MG63 (cell line): ENCODE measurements at regions not wholly inside any gene's neighbourhood (a gene's known extent, or its start where the extent isn't known, plus 50 kb on each side); places are given as distances from the start of the nearest gene placed in this dataset.

Source experiments
- DNase-seq: peaks from one replicate; pipeline ENCODE4 v3.0.0-alpha.2; 2020
- H3K27me3 ChIP-seq: fragments of 250-450 bp; sonication (Bioruptor Pico); 2 replicates; pipeline ENCODE4 v1.5.1; 2020; ENCODE audit warnings: mild to moderate bottlenecking, moderate library complexity
- H3K36me3 ChIP-seq: fragments of 250-450 bp; sonication (Bioruptor Pico); 2 replicates; pipeline ENCODE4 v1.5.1; 2020; ENCODE audit warnings: mild to moderate bottlenecking, moderate library complexity
- H3K4me3 ChIP-seq: fragments of 250-450 bp; sonication (Bioruptor Pico); 2 replicates; pipeline ENCODE4 v1.5.1; 2020; ENCODE audit warnings: mild to moderate bottlenecking, moderate library complexity
- H3K9me3 ChIP-seq: fragments of 250-450 bp; sonication (Bioruptor Pico); 2 replicates; pipeline ENCODE4 v1.5.1; 2020; ENCODE audit warnings: mild to moderate bottlenecking, moderate library complexity

- no peak for DNase-seq
- Histone ChIP-seq H3K27me3 (no peaks in the 10 kb centered on the region), H3K36me3 (no peaks in the 10 kb centered on the region), H3K9me3 (no peaks in the 10 kb centered on the region), H3K4me3 (no peak overlapping the region)
These were observed 976.9 kb upstream of the TENM4 start for GRCh38 chr11:80417681-80418080.

GRCh38 chr11:80415580-80415979 lies 974.8 kb upstream of the TENM4 start:
- no peaks in the 10 kb centered on the region for H3K36me3 ChIP-seq
- H3K4me3 ChIP-seq: no peak overlapping the region
- no peak for DNase-seq
- no peaks in the 10 kb centered on the region for H3K9me3 ChIP-seq
- H3K27me3 ChIP-seq: no peaks in the 10 kb centered on the region

- no peaks in the 10 kb centered on the region for H3K9me3 ChIP-seq
These were observed 973.6 kb upstream of the TENM4 start for GRCh38 chr11:80414181-80415165.

GRCh38 chr11:80412604-80413003 lies 971.8 kb upstream of the TENM4 start:
- no peak for DNase-seq
- H3K36me3 ChIP-seq: no peaks in the 10 kb centered on the region
- H3K4me3 ChIP-seq: no peak overlapping the region
- H3K27me3 ChIP-seq: no peaks in the 10 kb centered on the region
- no peaks in the 10 kb centered on the region for H3K9me3 ChIP-seq

More at GRCh38 chr11:80414181-80415165, 973.6 kb upstream of the TENM4 start:
- no peaks in the 10 kb centered on the region for H3K36me3 ChIP-seq
- H3K27me3 ChIP-seq: no peaks in the 10 kb centered on the region
- no peak overlapping the region for H3K4me3 ChIP-seq
- DNase-seq: no peak

GRCh38 chr11:80393210-80393609 lies 952.4 kb upstream of the TENM4 start:
- H3K36me3 ChIP-seq: no peaks in the 10 kb centered on the region
- H3K9me3 ChIP-seq: no peaks in the 10 kb centered on the region
- no peak overlapping the region for H3K4me3 ChIP-seq
- no peak for DNase-seq
- no peaks in the 10 kb centered on the region; the same call in 1 of the 2 replicates for H3K27me3 ChIP-seq

GRCh38 chr11:80390505-80390904 lies 949.7 kb upstream of the TENM4 start:
- Histone ChIP-seq H3K9me3 (no peaks in the 10 kb centered on the region), H3K27me3 (no peaks in the 10 kb centered on the region), H3K4me3 (no peak overlapping the region), H3K36me3 (no peaks in the 10 kb centered on the region)
- no peak for DNase-seq

GRCh38 chr11:80388536-80388935 lies 947.7 kb upstream of the TENM4 start:
- no peak overlapping the region for H3K4me3 ChIP-seq
- DNase-seq: no peak
- H3K27me3 ChIP-seq: no peaks in the 10 kb centered on the region
- H3K9me3 ChIP-seq: no peaks in the 10 kb centered on the region
- H3K36me3 ChIP-seq: no peaks in the 10 kb centered on the region

- Histone ChIP-seq H3K27me3 (no peaks in the 10 kb centered on the region), H3K36me3 (no peaks in the 10 kb centered on the region), H3K4me3 (no peak overlapping the region), H3K9me3 (no peaks in the 10 kb centered on the region)
- no peak for DNase-seq
These were observed 947.3 kb upstream of the TENM4 start for GRCh38 chr11:80388130-80388529.

GRCh38 chr11:80383655-80384054 lies 942.8 kb upstream of the TENM4 start:
- Histone ChIP-seq H3K27me3 (no peaks in the 10 kb centered on the region), H3K4me3 (no peak overlapping the region), H3K9me3 (no peaks in the 10 kb centered on the region), H3K36me3 (no peaks in the 10 kb centered on the region)
- DNase-seq: no peak

GRCh38 chr11:80379620-80380278 lies 938.9 kb upstream of the TENM4 start:
- H3K9me3 ChIP-seq: no peaks in the 10 kb centered on the region
- no peak overlapping the region for H3K4me3 ChIP-seq
- no peak for DNase-seq
- H3K36me3 ChIP-seq: no peaks in the 10 kb centered on the region
- H3K27me3 ChIP-seq: no peaks in the 10 kb centered on the region

GRCh38 chr11:80371931-80372330 lies 931.1 kb upstream of the TENM4 start:
- Histone ChIP-seq H3K27me3 (no peaks in the 10 kb centered on the region), H3K36me3 (no peaks in the 10 kb centered on the region), H3K4me3 (no peak overlapping the region), H3K9me3 (no peaks in the 10 kb centered on the region)
- DNase-seq: no peak

- no peaks in the 10 kb centered on the region; the same call in 1 of the 2 replicates for H3K27me3 ChIP-seq
- DNase-seq: no peak
- H3K4me3 ChIP-seq: no peak overlapping the region
- H3K9me3 ChIP-seq: no peaks in the 10 kb centered on the region
- H3K36me3 ChIP-seq: no peaks in the 10 kb centered on the region
These were observed 925.1 kb upstream of the TENM4 start for GRCh38 chr11:80365980-80366379.

GRCh38 chr11:80365076-80365725 lies 924.4 kb upstream of the TENM4 start:
- Histone ChIP-seq H3K4me3 (no peak overlapping the region), H3K9me3 (no peaks in the 10 kb centered on the region), H3K27me3 (no peaks in the 10 kb centered on the region; the same call in 1 of the 2 replicates), H3K36me3 (no peaks in the 10 kb centered on the region)
- no peak for DNase-seq

- DNase-seq: no peak
- Histone ChIP-seq H3K27me3 (no peaks in the 10 kb centered on the region; the same call in 1 of the 2 replicates), H3K4me3 (no peak overlapping the region), H3K36me3 (no peaks in the 10 kb centered on the region), H3K9me3 (no peaks in the 10 kb centered on the region)
These were observed 921.9 kb upstream of the TENM4 start for GRCh38 chr11:80362563-80363340.

GRCh38 chr11:80355251-80355650 lies 914.4 kb upstream of the TENM4 start:
- Histone ChIP-seq H3K4me3 (no peak overlapping the region), H3K27me3 (no peaks in the 10 kb centered on the region), H3K36me3 (no peaks in the 10 kb centered on the region), H3K9me3 (no peaks in the 10 kb centered on the region)
- DNase-seq: no peak

GRCh38 chr11:80350541-80350940 lies 909.7 kb upstream of the TENM4 start:
- no peak for DNase-seq
- H3K9me3 ChIP-seq: no peaks in the 10 kb centered on the region
- H3K4me3 ChIP-seq: no peak overlapping the region
- H3K36me3 ChIP-seq: no peaks in the 10 kb centered on the region
- no peaks in the 10 kb centered on the region for H3K27me3 ChIP-seq
